ENCODE measurements at regions not wholly inside any gene's neighbourhood (a gene's known extent, or its start where the extent isn't known, plus 50 kb on each side); places are given as distances from the start of the nearest gene placed in this dataset.

DNA sequence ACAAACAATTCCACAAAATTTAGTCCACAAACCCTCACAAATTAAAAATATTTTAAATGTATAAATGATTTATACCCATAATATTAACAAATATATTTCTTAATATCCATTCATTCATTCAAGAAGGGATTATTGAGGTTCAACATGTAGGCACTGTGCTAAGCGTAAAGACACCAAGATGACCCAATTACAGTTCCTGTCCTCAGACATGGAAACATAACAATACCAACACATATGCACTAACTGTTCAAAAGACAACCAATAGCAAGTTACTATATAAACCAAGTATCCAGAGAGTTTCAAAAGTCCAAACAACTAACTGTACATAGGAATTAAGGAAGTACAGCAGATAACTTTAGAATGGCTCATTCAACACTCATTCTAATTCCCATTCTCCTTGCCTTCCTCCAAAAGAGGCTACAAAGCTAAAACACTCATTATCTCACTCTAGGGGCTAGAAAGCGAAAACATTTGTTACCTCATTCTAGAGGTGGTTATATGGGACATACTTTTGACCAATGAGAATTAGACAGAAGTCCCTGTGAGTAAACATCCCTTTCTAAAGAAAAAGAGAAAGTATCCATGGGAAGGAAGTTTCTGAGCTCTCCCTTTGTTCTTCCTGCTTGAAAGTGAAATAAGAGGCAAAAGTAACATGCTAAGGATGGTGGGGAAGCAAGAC is 292.4 kb downstream of the ZEB2 start:
- H3K4me3 ChIP-seq (replicated peaks; ENCODE audit: low read depth, low read length): no peak overlapping the region

DNA sequence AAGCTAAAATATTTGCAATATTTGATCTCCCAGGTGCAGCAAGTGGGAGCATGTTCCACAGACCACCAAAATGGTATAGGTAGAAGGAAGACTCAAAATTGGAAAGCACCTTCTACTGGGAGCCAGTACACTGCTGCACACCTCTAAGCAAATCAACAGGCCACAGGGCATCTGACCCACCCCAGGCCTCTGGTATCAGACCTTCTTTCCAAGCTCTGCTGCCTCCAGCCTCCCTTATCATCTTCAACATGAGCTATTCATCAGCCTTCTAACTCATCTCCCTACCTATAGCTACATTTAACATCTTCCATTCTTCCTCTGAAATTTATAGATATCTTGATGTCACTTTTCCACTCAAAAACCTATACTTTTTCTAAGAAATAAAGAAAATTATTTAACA is 294.8 kb downstream of the ZEB2 start:
- DNase-seq (ENCODE audit: extremely low read depth, low read depth): no peak
- TF ChIP-seq, protein P1, sequence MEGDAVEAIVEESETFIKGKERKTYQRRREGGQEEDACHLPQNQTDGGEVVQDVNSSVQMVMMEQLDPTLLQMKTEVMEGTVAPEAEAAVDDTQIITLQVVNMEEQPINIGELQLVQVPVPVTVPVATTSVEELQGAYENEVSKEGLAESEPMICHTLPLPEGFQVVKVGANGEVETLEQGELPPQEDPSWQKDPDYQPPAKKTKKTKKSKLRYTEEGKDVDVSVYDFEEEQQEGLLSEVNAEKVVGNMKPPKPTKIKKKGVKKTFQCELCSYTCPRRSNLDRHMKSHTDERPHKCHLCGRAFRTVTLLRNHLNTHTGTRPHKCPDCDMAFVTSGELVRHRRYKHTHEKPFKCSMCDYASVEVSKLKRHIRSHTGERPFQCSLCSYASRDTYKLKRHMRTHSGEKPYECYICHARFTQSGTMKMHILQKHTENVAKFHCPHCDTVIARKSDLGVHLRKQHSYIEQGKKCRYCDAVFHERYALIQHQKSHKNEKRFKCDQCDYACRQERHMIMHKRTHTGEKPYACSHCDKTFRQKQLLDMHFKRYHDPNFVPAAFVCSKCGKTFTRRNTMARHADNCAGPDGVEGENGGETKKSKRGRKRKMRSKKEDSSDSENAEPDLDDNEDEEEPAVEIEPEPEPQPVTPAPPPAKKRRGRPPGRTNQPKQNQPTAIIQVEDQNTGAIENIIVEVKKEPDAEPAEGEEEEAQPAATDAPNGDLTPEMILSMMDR (IDR thresholded peaks at IDR 0.05; ENCODE audit: low read depth, low read length, missing control alignments): no peak
- H3K4me3 ChIP-seq (replicated peaks; ENCODE audit: low read depth, low read length): no peak overlapping the region

More for the DNA sequence above, 292.4 kb downstream of the ZEB2 start:
- TF ChIP-seq, protein P1 (IDR thresholded peaks at IDR 0.05; ENCODE audit: low read depth, low read length, missing control alignments): no peak
- no peak for DNase-seq (ENCODE audit: extremely low read depth, low read depth)

DNA sequence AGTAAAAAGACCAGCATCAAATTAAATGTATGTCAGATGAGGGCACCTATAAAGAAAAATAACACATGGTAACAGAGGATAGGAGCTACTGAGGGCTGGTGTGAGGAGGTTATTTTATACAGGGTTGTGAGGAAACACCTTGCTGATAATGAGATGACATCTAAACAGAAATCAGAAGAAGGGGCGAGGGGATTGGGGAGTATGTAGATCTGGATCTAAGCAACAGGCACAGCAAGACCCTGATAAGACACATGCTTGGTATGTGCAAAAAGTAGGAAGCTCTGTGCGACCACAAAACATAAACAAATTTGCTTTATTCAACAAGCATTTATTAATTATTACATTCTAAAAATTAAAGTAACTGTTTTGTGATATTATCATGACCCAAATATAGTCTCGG is 295.4 kb downstream of the ZEB2 start:
- no peak overlapping the region for H3K4me3 ChIP-seq (replicated peaks; ENCODE audit: low read depth, low read length)
- TF ChIP-seq, protein P1 (IDR thresholded peaks at IDR 0.05; ENCODE audit: low read depth, low read length, missing control alignments): no peak
- no peak for DNase-seq (ENCODE audit: extremely low read depth, low read depth)

DNA sequence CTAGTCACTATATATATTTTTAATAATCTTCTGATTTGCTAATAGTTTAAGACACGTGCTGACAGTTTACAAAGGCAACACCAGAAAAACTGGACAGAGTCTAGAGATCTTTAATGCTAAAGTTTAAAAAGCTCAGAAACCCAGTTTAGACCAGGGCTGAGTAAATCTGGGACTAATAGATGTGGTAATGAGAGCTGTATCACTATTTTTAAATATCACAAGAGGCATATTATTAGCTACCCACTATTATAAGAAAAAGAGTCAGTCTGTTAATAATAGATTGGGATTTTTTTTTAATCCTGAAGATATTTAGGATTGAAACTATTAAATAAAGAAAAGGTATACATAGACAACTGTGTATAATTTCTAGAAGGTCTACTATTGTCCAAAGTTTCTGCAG is 299.9 kb downstream of the ZEB2 start:
- TF ChIP-seq, protein P1 (IDR thresholded peaks at IDR 0.05; ENCODE audit: low read depth, low read length, missing control alignments): no peak
- DNase-seq (ENCODE audit: extremely low read depth, low read depth): no peak
- no peak overlapping the region for H3K4me3 ChIP-seq (replicated peaks; ENCODE audit: low read depth, low read length)

DNA sequence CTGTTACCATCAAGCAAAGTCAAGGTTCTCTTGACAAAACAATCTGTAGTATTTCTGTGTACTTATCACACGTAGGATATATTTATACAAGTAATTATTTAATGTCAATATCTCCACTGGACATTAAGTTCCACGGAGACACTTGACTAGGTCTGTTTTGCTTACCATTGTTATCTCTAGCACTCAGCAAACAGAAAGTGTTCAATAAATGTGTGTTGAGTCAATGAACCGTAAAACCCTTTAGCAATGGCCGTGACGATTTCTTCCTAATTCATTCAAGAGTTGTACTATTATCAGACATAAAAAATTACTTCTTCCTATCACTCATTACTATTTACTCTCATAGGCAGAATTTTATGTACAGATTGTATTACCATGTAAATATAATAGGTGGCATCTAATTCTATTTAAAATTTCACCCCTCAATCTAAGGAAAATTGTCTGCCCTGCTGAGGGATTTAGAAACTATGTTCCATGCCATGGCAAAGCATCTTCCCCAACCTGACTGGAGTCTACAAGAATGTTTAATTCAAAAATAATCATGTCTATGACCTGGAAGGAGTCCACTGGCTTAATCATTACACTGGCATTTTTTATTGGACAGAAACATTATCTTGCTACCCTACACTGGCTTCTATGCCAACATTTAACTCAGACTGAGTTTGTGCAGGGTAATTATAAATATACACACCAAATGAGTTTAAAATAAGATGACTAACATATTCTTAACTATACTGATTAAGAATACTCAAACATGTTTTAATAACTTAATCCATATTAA is 301.9 kb downstream of the ZEB2 start:
- TF ChIP-seq, protein P1 (IDR thresholded peaks at IDR 0.05; ENCODE audit: low read depth, low read length, missing control alignments): no peak
- DNase-seq (ENCODE audit: extremely low read depth, low read depth): no peak
- no peak overlapping the region for H3K4me3 ChIP-seq (replicated peaks; ENCODE audit: low read depth, low read length)

DNA sequence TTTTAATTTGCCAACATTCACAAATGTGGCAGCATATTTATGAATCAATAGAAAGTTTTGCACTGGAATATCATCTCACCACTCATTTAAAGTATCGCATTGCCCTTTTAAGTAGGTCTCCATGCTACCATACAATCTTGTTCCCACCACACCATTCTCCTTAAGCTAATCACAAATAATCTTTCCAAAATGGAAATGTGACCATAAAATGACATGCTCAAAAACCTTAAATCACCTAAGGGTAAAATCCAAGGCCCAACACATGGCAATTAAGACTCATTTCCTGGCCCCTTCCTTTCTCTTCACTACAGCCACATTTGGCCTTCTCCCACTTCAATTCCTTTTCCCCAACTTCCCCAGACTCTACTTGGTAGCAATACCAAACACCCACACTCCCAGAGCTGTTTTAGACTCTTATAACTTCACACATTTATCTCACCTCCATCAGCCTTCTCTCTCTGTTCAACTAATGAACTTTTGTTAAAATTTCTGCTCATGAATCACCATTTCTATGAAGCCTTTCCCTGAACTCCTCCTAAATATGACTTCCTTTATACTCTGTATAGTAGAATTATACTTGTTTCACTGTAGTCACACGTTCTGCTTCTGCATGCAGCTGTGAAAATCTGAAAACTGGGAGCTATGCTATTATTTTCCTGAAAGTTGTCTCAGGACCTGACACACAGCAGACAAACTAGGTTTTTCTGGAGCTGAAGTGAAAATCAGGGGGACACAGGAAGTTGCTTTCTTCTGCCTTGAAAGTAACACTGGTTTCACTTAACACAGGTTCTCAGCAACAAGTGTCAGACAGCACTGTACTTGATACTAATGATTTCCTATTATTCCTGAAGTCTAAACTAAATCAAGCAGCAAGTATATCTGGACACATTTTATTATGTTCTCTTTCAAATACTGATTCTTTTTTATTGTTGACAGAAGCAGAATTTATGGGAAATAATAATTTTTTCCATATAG is 303.9 kb downstream of the ZEB2 start:
- H3K4me3 ChIP-seq (replicated peaks; ENCODE audit: low read depth, low read length): no peak overlapping the region
- TF ChIP-seq, protein P1 (IDR thresholded peaks at IDR 0.05; ENCODE audit: low read depth, low read length, missing control alignments): no peak
- no peak for DNase-seq (ENCODE audit: extremely low read depth, low read depth)
